DND-41 (cell line): ENCODE measurements at regions not wholly inside any gene's neighbourhood (a gene's known extent, or its start where the extent isn't known, plus 50 kb on each side); places are given as distances from the start of the nearest gene placed in this dataset.

Source experiments
- ATAC-seq: fragments of 200-7000 bp; cut with Tn5 transposase; 3 replicates; pipeline ENCODE4 v1.9.1; 2021; ENCODE audit warnings: low read depth; ENCODE audit not compliant: insufficient read depth
- DNase-seq: peaks from one replicate; pipeline ENCODE4 v3.0.0-alpha.2; 2020
- H2AFZ ChIP-seq: 2 replicates; pipeline ENCODE4 v1.6.0; 2012; ENCODE audit warnings: low read depth, low read length
- H3K27ac ChIP-seq: 2 replicates; pipeline ENCODE4 v1.5.1; 2012; ENCODE audit warnings: low read length, inconsistent platforms
- H3K27me3 ChIP-seq: fragments of 200-600 bp; sonication (generic); 2 replicates; pipeline ENCODE4 v1.6.0; 2012; ENCODE audit warnings: low read length, mild to moderate bottlenecking, inconsistent platforms; ENCODE audit not compliant: insufficient read depth, poor library complexity
- H3K36me3 ChIP-seq: 2 replicates; pipeline ENCODE4 v1.5.1; 2012; ENCODE audit warnings: low read length, inconsistent platforms; ENCODE audit not compliant: insufficient read depth
- H3K4me1 ChIP-seq: 2 replicates; pipeline ENCODE4 v1.5.1; 2012; ENCODE audit warnings: mild to moderate bottlenecking, low read length; ENCODE audit not compliant: insufficient read depth
- H3K4me2 ChIP-seq: 2 replicates; pipeline ENCODE4 v1.6.0; 2012; ENCODE audit warnings: mild to moderate bottlenecking, moderate library complexity, low read length, inconsistent platforms; ENCODE audit not compliant: insufficient read depth
- H3K4me3 ChIP-seq, 2 experiments: fragments of 200-600 bp in 1 of 2; shearing (Covaris generic) in 1 of 2; 2 replicates each; pipeline ENCODE4 v1.5.1; 2012 to 2016; ENCODE audit warnings: inconsistent platforms in 2 of 2, low read length in 2 of 2, mild to moderate bottlenecking in 2 of 2, low read depth in 1 of 2, moderate library complexity in 1 of 2
- H3K79me2 ChIP-seq: 2 replicates; pipeline ENCODE4 v1.6.0; 2012; ENCODE audit warnings: low read length, inconsistent platforms; ENCODE audit not compliant: insufficient read depth
- H3K9ac ChIP-seq: 2 replicates; pipeline ENCODE4 v1.6.0; 2012; ENCODE audit warnings: low read depth, mild to moderate bottlenecking, inconsistent platforms, low read length, moderate library complexity
- H3K9me3 ChIP-seq: 2 replicates; pipeline ENCODE4 v1.5.1; 2012; ENCODE audit warnings: low read length, moderate library complexity, mild to moderate bottlenecking, inconsistent platforms; ENCODE audit not compliant: insufficient read depth, severe bottlenecking
- H4K20me1 ChIP-seq: 2 replicates; pipeline ENCODE4 v1.6.0; 2012; ENCODE audit warnings: low read length; ENCODE audit not compliant: insufficient read depth
- CTCF ChIP-seq: IDR thresholded peaks from 2 replicates; pipeline ENCODE4 v1.5.1; 2012; ENCODE audit warnings: borderline replicate concordance, low read length, moderate library complexity, mild to moderate bottlenecking; ENCODE audit not compliant: poor library complexity, severe bottlenecking; ENCODE audit errors: extremely low read depth
- EZH2 ChIP-seq: IDR thresholded peaks from 3 replicates; pipeline ENCODE4 v1.6.1; 2012; ENCODE audit warnings: borderline replicate concordance, low read depth, mild to moderate bottlenecking, moderate library complexity, low read length, inconsistent platforms; ENCODE audit not compliant: severe bottlenecking

- Histone ChIP-seq H3K79me2 (no peaks in the 10 kb centered on the region), H4K20me1 (no peaks in the 10 kb centered on the region), H2AFZ (no peak overlapping the region), H3K4me3 (no peak overlapping the region), H3K27me3 (no peaks in the 10 kb centered on the region), H3K4me2 (no peak overlapping the region), H3K27ac (no peak overlapping the region), H3K36me3 (no peaks in the 10 kb centered on the region), H3K9ac (no peak overlapping the region), H3K4me1 (no peaks in the 10 kb centered on the region), H3K9me3 (no peaks in the 10 kb centered on the region)
- TF ChIP-seq EZH2 (no peak), CTCF (peak; percentile 37)
- DNase-seq (no peak), ATAC-seq (no peak)
These were observed 227.4 kb downstream of the KLF5 start for GRCh38 chr13:73286177-73286576.

- Histone ChIP-seq H3K79me2 (no peaks in the 10 kb centered on the region), H3K9me3 (no peaks in the 10 kb centered on the region), H3K9ac (no peak overlapping the region), H2AFZ (no peak overlapping the region), H3K4me2 (no peak overlapping the region), H4K20me1 (no peaks in the 10 kb centered on the region), H3K27ac (no peak overlapping the region), H3K27me3 (no peaks in the 10 kb centered on the region), H3K4me3 (no peak overlapping the region), H3K36me3 (no peaks in the 10 kb centered on the region), H3K4me1 (no peaks in the 10 kb centered on the region)
- ATAC-seq: no peak
- TF ChIP-seq EZH2: no peak
- TF ChIP-seq CTCF: no peak
- DNase-seq: no peak
These were observed 225.5 kb downstream of the KLF5 start for GRCh38 chr13:73284081-73284874.

- Histone ChIP-seq H3K79me2 (no peaks in the 10 kb centered on the region), H3K4me2 (no peak overlapping the region), H3K9ac (no peak overlapping the region), H3K4me1 (no peaks in the 10 kb centered on the region), H4K20me1 (no peaks in the 10 kb centered on the region), H2AFZ (no peak overlapping the region), H3K4me3 (no peak overlapping the region), H3K27me3 (no peaks in the 10 kb centered on the region), H3K27ac (no peak overlapping the region), H3K36me3 (no peaks in the 10 kb centered on the region), H3K9me3 (no peaks in the 10 kb centered on the region)
- TF ChIP-seq CTCF (no peak), EZH2 (no peak)
- ATAC-seq: no peak
- no peak for DNase-seq
These were observed 224.8 kb downstream of the KLF5 start for GRCh38 chr13:73283636-73284035.

GRCh38 chr13:73281746-73282145, 222.9 kb downstream of the KLF5 start:
- DNase-seq (no peak), ATAC-seq (no peak)
- Histone ChIP-seq H3K36me3 (no peaks in the 10 kb centered on the region), H3K4me3 (no peak overlapping the region), H3K27me3 (no peaks in the 10 kb centered on the region), H3K27ac (no peak overlapping the region), H3K4me2 (no peak overlapping the region), H3K9ac (no peak overlapping the region), H2AFZ (no peak overlapping the region), H3K79me2 (no peaks in the 10 kb centered on the region), H3K9me3 (no peaks in the 10 kb centered on the region), H4K20me1 (no peaks in the 10 kb centered on the region), H3K4me1 (no peaks in the 10 kb centered on the region)
- TF ChIP-seq CTCF: no peak
